DMS114 treated with DMSO at 0.1 percent for 48 hours (cell line): ENCODE measurements at regions not wholly inside any gene's neighbourhood (a gene's known extent, or its start where the extent isn't known, plus 50 kb on each side); places are given as distances from the start of the nearest gene placed in this dataset.
"Not testable (repeated sequence)": the region's sequence is repeated elsewhere in the genome, so short reads cannot be mapped to it uniquely, and the experiment has no call there.

Experiments
- DNase-seq: peaks from one replicate; lab custom pipeline; 2025; ENCODE audit not compliant: unreplicated experiment; lab: John Stamatoyannopoulos, UW

GRCh38 chr9:75532233-75533050 lies 358.0 kb upstream of the PCSK5 start:
- no peak for DNase-seq

GRCh38 chr9:75539523-75539922 lies 350.9 kb upstream of the PCSK5 start:
- DNase-seq: no peak

- no peak for DNase-seq
These were observed 350.3 kb upstream of the PCSK5 start for GRCh38 chr9:75540185-75540584.

- DNase-seq: no peak
These were observed 348.7 kb upstream of the PCSK5 start for GRCh38 chr9:75541734-75542133.

GRCh38 chr9:75544815-75545214 lies 345.7 kb upstream of the PCSK5 start:
- no peak for DNase-seq

DNA sequence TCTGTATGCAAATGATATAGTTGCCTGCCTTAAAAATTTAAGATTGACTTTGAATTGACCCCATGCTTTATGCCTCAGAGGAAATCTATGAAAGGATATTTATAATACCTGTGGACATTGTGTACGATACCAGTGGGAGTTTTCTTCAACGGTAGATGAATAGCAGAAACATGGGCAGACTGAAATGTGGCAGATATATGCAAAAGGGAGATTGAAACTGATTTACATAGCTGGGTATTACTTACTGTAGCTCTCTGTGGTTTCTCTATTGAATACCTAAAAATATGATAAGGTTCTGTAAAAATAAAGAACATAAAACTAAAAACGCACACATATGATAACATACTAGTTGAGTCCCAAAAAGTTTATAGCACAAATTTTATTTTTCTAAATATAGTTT lies 345.2 kb upstream of the PCSK5 start:
- DNase-seq: no peak

DNA sequence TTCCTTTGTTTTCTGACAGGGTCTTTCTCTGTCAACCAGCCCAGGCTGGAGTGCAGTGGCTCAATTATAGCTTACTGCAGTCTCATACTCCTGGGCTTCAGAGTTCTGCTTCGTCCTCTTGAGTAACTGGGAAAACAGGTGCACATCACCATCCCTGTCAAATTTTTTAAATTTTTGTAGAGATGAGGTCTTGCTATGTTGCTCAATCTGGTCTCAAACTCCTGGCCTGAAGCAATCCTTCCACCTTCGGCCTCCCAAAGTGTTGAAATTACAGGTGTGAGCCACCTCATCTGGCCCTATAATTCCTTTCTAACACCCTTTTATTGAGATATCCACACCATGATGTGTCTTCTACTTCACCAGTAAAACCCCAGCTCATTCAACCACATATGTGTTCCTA lies 341.6 kb upstream of the PCSK5 start:
- DNase-seq: no peak

DNA sequence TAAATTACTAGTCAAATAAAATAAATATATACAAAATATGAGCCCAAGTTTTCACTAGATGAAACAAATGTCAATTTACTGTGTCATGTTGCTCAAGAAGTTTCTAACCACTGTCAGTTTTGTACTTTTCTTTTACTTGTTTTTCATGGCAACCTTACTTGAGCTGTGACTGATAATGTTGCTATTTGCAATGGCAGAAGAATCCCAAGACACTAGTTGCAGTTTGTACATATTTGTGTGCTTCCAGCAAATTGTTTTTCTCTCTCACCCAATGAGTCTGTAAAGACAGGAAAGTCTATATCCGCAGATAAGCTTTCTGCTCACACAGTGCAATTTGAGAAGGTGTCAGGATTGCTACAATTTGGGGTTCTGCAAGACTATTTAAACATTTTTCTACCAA lies 338.6 kb upstream of the PCSK5 start:
- no peak for DNase-seq

DNA sequence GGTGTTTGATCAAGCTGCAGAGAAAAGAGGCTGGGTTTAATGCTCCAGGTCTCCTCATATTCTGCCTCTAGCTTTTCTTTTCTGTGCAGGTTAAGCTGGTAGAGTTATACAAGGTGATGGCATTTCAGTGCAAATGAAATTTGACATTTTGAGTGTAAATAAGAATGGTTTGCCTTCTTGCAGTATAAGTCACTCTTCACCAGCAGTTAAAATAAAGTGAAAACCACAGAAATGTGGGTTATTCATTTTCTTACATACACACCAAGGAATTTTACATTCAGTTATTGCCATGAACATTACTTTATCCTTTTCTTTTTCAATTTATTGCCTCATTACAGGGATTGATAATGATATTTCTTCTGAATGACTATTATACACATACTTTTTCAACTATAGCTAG lies 337.5 kb upstream of the PCSK5 start:
- no peak for DNase-seq

DNA sequence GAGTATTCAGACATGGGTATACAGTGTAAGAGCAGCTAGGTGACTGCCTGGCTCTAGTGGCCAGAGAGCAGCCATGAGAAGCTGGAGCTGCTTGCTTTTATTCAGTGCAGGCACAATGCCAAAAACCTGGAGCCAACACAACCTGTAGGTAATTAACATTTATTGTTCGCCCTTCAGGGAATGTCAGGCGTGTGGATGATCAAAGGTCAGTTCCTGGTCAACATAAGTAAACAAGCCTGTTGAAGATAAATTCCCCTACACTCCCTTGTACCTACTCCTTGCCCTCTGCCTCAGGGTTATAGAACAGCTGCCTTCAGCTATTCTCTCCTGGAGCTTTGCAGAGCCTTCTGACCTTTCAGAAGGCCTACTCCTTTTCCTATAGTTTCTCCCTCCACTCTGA lies 323.7 kb upstream of the PCSK5 start:
- not testable (repeated sequence) for DNase-seq

DNA sequence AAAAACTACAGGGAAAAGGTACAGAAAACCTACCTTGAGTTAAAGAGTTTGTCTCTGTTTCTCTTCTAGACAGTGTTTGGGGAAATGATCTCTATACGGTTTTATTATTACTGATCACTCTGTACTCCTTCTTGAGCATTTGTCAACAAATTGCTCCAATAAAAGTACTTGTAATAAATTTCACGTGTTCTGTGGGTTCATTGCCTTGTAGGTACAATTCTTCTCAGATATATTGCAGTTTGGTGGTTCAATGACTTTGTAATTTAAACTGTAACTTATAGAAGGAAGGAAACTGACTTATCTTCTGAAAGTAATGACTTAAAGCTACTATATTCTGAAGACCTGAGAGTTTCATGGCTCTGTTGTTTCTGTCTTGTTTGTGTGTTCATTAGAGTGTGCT lies 319.9 kb upstream of the PCSK5 start:
- no peak for DNase-seq

GRCh38 chr9:75574569-75574968 lies 315.9 kb upstream of the PCSK5 start:
- no peak for DNase-seq

DNA sequence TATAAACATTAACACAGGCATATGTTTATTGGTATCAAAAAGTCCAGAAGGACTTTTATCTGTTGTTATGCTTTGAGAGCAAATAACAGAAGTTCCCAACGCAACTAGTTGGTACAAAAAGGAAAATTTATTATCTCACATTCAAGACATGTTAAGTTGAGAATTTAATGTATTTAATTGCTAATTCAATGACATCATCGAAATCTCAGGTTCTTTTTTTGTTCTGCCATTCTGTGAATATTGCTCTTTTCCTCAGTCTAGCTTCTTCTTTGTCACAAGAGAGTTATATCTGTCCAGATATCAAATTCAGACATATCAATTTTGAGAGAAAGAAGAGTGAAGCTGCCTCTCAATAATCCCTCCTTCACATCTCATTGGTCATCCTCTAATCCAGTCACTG lies 307.6 kb upstream of the PCSK5 start:
- DNase-seq: no peak

- DNase-seq: no peak
These were observed 301.7 kb upstream of the PCSK5 start for GRCh38 chr9:75588808-75589207.

DNA sequence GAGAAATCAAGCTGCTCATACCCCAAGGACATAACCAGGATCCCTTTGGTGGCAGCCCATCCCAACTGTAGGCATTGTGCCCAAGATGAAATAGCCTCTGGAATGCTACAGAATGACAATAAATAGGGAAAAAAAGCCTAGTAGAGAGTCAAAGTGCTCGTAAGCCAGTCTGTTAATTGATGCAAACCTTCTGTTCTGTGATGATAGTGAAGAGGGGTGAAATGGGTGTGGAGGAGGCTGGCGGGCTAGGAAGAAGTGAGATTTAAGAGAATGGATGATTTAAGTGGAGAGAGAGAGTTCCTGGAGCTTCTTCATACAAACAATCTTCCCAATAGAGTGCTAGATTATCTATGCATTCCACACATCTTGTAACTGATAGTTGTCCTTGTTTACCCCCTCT lies 301.0 kb upstream of the PCSK5 start:
- DNase-seq: no peak

DNA sequence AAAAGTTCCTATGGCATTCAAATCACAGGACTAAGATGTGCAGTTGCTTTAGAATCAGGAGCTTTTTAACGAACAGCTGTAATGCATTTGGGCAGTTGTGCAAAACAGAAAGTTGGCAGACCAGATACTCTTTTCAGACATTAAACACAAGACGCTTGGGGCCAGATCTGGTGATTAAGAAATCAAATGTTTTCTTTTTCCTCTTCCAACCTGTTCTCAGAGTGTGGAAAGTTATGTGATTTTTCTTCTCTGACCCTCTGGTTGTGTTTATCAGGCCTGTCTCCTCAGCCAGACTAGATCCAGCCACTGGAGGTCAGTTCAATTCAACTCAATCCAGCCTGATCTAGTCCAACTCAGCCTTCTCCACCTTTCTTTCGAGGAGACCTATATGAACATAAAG lies 298.5 kb upstream of the PCSK5 start:
- DNase-seq: no peak

GRCh38 chr9:75592586-75592985 lies 297.9 kb upstream of the PCSK5 start:
- DNase-seq: no peak

DNA sequence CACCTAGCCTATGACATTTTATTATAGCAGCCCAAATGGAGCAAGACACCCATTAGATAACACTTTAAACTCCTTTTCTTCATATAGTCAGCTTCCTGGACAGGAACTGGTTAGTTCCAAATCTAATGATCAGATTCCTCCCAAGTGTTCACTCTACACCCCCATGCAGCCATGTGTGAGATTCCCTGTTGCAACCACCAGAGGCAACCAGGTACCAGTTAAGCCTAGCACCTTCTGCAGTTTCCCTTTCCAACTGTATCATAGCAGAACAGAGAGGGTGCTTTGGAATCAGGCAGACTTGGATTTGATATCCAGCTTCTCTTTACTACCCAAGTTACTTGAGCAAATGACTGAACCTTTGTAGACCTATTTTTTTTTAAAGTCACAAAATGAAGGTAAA lies 296.6 kb upstream of the PCSK5 start:
- no peak for DNase-seq

- DNase-seq: no peak
These were observed 291.3 kb upstream of the PCSK5 start for GRCh38 chr9:75599126-75599525.

DNA sequence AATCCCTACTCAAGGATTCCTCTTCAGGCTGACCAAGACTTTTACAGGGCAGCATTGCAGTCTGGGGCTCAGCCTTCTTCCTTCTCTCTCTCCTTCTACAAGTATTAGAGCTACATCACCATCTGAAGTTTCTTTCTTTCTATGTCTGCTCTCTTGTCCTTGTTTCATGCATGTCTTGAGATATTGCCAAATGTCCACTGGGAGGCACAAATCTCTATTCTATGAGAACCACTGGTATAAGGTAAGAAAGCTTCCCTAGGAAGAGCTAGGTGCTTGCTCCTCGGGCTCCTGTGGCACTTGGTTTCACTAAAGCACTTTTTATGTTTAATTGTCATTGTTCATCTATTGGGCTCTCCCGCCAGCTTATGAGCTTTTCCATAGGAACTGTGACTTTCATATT lies 289.2 kb upstream of the PCSK5 start:
- no peak for DNase-seq

DNA sequence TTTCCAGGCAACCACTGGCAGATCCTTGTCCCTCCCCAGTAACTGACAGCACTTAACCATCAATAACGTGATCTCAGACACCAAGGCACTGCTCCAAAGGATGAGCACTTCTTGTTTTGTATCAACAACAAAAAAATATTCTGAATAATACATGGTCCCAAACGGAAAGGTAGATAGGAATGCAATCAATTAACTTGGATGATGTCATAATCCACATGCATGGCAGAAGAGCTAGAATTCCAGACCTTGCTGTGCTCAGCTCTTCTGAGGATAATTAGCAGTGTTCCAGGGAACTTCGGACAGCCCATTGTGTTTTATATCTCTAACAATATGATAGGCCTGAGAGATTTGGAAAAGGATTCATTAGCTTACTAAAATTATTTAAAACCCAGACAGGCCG lies 288.4 kb upstream of the PCSK5 start:
- DNase-seq: no peak

GRCh38 chr9:75604661-75605060 lies 285.8 kb upstream of the PCSK5 start:
- DNase-seq: no peak

GRCh38 chr9:75607521-75607920 lies 283.0 kb upstream of the PCSK5 start:
- no peak for DNase-seq
